LHCN-M2 (cell line): ENCODE measurements at regions not wholly inside any gene's neighbourhood (a gene's known extent, or its start where the extent isn't known, plus 50 kb on each side); places are given as distances from the start of the nearest gene placed in this dataset.

ENCODE experiments used
- DNase-seq: peaks from one replicate; pipeline ENCODE4 v3.0.0-alpha.2; 2012; ENCODE audit warnings: low read depth

DNA sequence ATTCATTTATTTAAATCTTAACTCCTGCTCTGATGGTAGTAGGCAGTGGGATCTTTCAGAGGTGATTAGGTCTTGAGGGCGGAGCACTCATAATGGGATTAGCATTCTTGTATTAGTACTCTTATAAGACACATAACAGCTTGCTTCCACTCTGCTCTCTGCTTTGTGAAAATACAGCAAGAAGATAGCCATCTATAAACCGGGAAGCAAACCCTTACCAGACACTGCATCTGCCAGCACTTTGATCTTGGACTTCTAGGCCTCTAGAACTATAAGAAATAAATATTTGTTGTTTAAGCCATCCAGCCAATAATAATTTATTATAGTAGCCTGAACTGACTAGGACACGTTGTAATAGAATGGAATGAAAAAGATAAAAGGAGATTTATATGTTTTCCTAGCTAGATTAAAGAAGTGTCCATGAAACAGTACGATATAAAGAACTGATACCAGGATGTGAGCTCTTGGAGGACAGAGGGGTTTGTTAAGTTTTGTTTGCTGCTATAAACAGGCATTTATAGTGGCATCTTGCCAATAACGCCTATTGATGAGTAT lies 869.9 kb downstream of the MRPL39 start:
- DNase-seq = no peak

DNA sequence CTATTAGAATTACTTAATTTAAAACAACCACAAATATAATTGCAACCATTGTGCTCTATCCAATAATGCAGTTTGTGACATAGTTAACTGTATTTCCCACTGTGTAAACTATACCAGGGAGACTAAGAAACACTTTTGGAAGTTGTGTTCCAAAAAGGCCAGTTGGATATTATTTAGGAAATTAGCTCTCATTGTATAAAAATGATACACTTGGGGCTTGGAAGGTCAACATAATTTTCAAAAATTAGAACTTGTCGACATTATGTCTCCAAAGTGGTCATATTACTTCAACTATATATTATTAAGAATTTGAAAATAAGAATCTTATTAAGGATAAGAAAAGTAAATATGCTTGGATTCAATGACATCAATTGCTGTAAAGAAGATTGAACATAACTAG lies 876.6 kb downstream of the MRPL39 start:
- DNase-seq = no peak

DNA sequence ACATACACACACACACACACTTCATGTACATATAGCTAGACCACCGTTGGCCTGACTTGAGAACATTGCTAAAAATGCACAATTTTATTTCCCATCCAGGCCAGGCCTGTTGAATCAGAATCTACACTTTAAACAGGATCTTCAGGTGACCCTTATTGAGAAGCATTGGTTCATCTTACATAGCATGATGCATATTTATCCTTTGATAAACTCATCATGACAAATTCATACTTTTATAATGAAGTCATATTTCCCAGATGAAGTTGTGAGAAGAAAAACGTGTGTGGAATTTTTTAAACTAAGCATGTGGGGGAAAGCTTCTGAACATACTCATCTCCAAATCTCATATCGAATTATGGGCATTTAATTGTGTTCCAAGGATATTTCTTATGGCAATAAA lies 877.7 kb downstream of the MRPL39 start:
- no peak for DNase-seq

DNA sequence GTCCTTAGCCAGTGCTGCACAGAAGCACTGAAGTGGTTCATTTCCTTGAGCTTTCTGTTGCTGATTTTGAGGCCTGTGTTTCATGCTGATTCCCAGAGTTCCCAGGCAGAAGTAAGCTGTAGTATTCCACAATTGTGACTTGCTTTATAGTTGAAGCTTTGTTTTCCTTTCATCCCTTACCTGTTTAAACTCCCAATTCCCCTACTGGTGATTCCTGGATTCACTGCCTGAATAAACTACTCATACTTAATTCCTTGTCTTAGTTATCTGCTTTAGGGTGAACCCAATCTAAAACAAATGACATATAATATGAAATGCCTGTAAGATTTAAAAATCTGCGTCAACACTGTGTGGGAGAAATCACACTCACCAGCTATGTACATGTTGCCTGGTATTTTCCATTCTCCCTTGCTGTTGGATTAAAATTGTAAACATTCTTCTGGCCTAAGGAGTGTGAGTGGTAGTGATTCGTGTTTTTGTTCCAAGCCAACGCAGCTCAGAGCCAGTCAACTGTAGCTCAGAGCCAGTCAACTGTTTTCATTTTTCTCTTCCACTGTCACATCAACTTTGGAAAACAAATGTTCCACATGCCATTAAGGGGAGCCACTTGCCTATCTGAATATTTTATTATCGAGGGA lies 879.4 kb downstream of the MRPL39 start:
- no peak for DNase-seq

DNA sequence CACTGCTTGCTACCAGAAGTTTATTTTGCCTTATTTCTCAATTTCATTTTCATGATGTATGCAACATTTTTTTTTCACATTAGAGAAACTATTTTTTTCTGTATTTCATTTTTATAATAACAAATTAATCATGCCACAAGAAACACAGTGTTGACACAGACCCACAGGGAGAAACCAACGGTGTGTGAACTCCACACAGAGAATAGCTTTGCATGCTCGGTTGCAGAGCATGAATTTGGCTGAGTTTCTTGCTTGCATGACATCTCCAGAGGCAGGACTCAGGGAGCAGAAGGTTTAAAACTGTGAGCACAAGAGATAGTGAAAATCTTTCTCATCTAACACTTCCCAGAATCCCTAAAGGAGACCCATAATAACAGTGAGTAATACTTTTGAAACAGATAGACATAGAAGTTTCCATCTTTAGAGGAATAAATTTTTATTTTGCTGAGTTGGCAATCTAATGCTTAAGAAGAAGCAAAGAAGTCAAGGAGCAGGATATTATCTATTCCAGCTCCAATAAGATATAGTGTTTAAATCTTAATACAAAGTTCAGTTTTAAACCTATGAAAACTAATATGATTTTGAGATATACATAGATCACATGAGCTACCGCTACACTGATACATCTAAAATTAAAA lies 890.9 kb downstream of the MRPL39 start:
- no peak for DNase-seq

GRCh38 chr21:24714646-24715200 lies 892.6 kb downstream of the MRPL39 start:
- DNase-seq = no peak

DNA sequence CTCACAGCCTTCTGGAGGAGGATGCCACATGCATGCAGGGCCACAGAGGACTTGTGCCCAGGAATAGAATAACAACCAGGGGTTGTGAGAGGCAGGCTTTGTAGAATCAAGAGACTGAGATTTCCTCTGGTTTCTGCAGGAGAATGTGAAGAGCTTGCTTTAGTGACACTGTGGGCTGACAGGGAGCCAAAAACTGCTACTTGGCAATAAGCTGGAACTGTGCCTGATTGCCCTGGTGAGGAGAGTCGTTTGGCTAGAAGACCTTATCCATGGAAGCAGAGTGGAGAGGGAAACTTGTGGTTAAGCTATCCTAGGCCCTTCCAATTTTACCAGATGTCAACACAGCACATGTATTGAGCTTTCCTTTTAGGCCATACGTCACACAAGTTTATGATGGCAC lies 902.1 kb downstream of the MRPL39 start:
- no peak for DNase-seq

- DNase-seq = no peak
Observed at GRCh38 chr21:24693779-24694178, 913.5 kb downstream of the MRPL39 start.

DNA sequence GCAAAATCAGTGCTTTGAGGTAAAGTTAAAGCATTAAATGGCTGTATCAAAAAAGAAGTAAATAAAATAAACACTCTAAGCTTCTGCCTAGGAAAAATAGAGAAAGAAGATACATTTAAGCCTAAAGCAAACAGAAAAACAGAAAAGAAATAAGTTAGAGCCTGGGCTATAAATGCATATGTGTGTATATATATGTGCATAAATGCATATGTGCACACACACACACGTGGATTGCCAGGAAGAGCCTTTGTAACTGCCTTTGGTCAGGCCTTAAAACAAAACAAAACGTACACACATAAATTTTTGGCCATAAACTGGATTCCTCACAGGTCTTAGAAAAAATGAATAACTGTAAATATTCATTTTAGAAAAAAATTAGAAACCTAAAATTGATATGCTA lies 925.8 kb downstream of the MRPL39 start:
- DNase-seq = no peak

DNA sequence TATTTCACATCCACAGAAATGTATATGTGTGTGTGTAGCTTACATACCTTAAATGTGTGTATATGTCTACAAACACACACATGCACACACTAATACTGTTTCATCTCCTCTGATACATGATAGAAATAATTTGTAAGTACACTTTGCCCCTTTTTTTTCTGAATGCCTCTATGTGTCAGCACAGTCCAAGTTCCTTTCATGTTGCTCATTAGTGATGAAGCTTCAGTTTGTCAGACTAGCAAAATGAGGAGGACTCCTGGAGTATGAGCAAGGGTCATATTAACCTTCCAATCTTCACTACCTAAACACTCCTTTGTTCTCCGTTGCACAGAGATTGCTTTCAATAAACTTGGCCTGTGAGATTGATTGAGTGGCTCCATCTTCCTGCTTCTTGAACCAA lies 935.4 kb downstream of the MRPL39 start:
- no peak for DNase-seq

DNA sequence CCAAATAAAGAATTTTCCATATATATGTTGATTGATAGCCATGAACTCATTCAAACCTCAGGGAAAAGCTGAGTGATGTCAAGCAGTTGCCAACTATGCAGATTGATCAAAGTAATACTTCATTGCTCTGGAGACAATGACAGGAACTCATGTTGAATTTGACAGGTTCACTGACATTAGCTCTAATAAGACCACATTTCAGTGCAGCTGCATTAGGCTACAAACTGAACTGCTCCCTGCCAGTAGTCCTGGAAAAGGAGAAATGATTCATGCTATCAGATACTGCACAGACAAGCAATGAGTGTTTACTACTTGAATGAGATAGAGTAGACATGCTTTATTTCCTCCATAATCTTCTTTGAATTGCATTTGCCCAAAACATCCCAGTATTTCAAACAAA lies 948.4 kb downstream of the MRPL39 start:
- DNase-seq = no peak

- DNase-seq = no peak
Observed at GRCh38 chr21:24658026-24658425, 949.3 kb downstream of the MRPL39 start.

DNA sequence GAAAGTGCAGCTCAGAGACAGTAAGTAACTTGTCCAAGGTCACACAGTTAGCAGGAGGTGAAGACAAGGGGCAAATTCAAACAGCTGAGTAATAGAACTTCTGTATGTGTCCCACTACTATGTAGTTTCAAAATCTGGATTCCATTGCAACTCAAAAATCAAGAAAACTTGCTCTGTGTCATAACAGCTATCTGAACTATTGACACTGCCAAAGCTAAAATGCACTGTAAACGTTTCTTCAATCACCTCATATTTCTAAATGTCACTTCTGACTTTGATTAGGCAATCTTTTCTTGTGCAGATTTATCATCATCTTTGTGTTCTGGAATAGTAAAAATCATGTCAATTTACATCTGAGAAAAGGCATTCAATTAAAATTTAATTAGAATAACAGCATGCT lies 957.6 kb downstream of the MRPL39 start:
- DNase-seq = no peak

DNA sequence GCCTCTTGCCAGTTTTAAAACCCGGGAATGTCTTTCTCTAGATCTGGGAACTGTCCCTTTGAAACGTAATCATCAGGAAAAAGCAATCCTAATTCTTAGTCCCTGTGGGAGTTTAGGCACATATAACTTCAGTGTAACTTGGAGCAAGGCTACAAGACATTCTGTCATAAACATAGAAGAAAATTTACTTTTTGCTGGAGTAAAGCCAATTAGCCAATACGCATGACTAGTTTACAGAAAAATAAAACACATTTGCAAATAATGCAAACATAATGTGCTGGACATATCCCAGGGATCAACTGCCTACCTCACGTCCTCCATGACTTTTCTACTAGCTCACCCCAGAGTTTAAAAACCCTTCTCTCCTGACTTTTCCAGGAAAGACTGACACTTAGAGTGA lies 970.6 kb downstream of the MRPL39 start:
- DNase-seq = no peak

GRCh38 chr21:24634749-24635148 lies 972.5 kb downstream of the MRPL39 start:
- DNase-seq = no peak

DNA sequence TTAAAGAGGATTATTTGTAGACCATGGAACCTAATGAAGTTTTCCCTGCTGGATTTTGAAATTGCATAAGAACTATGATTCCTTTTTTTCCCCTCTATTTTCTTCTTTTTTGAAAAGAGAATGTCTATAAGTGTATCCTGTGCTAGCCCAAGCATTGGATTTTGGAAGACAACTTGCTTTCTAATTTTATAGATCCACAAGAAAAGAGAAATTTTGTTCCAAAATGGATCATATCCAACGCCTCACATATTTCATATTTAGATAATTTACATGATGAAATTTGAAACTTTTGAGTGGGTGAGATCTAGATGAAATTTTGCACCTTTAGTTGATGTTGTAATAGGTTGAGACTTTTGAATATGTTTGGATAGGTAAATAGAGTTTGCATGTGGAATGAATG lies 978.7 kb downstream of the MRPL39 start:
- no peak for DNase-seq

DNA sequence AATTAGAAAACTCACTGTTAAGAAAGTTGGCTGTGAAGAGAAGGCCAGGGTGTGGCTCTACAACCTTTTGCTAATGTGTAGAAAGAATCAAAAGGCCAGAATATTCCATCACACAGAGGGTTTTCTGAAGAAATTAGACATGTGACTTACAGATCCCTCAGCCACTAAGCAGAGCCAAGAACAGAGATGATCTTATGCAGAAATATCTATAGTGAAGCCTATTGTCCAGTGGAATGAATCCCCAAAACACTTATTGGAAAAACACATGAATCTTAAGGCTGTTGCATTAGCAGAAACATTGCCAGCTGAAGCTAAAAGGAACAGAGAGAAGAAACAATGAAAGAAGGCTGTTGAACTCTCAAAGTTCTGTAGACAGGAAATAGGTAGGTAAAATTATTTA lies 979.2 kb downstream of the MRPL39 start:
- no peak for DNase-seq

DNA sequence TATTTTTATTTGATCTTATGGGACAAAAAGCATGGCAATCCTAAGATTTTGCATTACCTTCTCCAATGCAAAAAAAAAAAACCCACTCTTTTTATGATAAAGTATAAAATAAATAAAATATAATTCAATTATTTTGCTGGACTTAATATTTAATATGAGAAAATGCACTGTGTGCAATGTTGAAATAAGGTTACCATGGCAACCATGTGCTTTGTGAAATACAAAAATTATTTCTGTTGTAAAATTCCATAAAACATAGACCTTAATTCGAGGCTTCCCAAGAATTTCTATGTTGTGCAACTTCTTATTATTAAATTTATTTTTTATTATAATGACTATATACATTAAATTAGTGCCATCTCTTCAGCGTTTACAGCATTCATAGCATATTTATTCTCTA lies 989.5 kb downstream of the MRPL39 start:
- DNase-seq = no peak

DNA sequence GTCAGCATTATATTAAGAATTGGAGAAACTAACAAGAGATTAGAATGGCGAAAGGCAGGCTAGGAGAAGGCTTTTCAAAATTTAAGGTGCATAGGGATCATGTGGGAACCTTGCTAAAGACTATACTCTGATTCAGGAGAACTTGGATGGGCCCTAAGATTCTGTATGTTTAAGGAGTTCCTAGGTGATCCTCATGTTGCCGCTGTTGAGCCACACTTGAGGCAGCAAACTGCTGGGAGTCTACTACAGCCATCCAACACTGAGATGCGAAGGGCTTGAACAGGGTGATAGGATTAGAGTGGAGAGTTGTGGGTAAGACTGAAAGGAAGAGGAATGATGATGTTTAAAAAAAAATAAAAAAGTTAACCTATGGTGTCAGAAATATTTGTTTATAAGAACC lies 1013.2 kb downstream of the MRPL39 start:
- no peak for DNase-seq

DNA sequence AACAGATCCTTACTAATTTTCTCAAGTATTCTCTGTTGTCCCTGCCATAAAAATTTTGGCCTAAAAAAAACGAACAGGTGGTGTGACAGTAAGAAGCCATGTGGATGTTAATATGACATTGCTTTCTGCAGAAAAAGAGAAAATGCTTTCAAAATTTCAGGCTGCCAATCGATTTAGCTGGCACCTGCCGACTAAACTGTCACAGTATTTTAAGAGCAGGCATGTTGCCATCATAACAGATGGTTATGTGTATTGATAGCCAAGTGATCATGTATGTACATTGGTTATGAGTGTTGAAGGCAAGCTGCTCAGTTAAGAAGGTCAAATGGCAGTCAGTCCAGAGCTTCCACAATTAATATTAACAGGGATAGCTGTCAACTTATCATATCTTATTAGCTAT lies 1017.0 kb downstream of the MRPL39 start:
- DNase-seq = no peak

DNA sequence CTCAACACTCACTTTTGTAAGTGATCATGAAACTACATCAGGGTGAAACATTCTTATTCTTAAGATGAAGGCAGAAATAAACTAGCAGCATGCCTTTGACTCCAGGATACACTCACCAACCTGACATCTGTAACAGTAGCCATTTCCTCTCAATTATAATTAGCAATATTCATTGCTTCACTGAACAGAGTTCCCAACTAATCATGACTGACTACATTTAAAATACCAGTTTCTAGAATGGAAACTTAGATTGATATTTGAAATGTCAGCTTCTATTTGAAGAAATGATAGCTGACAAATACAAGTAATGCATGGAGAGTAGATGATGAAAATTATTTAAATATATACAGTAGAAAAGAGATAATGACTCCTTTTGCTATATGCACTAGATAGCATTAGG lies 1023.8 kb downstream of the MRPL39 start:
- DNase-seq = no peak

DNA sequence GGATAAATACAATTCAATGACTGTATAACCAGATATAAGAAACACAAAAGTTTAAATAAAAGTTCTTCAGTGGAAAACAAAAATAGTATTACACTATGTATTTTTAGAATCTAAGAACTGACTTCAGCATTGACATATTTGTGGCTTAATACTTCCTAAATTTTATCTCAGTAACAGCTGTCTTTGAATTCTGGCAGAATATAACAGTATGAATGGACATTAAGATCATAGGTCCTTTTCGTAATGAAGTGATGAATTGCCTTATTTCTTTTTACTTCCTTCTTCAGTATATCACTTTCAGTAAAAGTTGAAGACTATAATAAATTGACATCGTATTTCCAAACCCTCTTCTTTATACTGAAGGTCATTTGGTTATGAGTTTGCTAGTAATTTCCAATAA lies 1030.0 kb downstream of the MRPL39 start:
- DNase-seq = no peak

- no peak for DNase-seq
Observed at GRCh38 chr21:24561291-24561690, 1046.0 kb downstream of the MRPL39 start.
